ENCODE measurements at regions not wholly inside any gene's neighbourhood (a gene's known extent, or its start where the extent isn't known, plus 50 kb on each side); places are given as distances from the start of the nearest gene placed in this dataset.

- no peaks in the 10 kb centered on the region; the same call in 1 of the 2 replicates for H3K4me1 ChIP-seq
- Mint-ChIP-seq H3K4me3 (ENCODE audit: unreplicated experiment) (no peak overlapping the region), H3K36me3 (ENCODE audit: insufficient read depth, unreplicated experiment) (no peaks in the 10 kb centered on the region), H3K4me1 (ENCODE audit: low read depth, unreplicated experiment) (no peaks in the 10 kb centered on the region), H3K27me3 (ENCODE audit: insufficient read depth, unreplicated experiment) (no peaks in the 10 kb centered on the region), H3K9me3 (ENCODE audit: unreplicated experiment) (peaks cover 41% of the 10 kb centered on the region), H3K27ac (ENCODE audit: unreplicated experiment) (no peak overlapping the region)
- BruUV-seq (replicated peaks) = no TSS peak
- no peak overlapping the region for H3K4me3 ChIP-seq (ENCODE audit: low read depth, low read length)
- POLR2A ChIA-PET = no interaction called here
- intact Hi-C loops (cut with micrococcal nuclease; ENCODE audit: unreplicated experiment) = no loop called here
- no peaks in the 10 kb centered on the region for H3K27me3 ChIP-seq (replicated peaks; ENCODE audit: control insufficient read depth, insufficient read depth, low read length)
- CTCF ChIA-PET = no interaction called here
- TF ChIP-seq, protein P1, sequence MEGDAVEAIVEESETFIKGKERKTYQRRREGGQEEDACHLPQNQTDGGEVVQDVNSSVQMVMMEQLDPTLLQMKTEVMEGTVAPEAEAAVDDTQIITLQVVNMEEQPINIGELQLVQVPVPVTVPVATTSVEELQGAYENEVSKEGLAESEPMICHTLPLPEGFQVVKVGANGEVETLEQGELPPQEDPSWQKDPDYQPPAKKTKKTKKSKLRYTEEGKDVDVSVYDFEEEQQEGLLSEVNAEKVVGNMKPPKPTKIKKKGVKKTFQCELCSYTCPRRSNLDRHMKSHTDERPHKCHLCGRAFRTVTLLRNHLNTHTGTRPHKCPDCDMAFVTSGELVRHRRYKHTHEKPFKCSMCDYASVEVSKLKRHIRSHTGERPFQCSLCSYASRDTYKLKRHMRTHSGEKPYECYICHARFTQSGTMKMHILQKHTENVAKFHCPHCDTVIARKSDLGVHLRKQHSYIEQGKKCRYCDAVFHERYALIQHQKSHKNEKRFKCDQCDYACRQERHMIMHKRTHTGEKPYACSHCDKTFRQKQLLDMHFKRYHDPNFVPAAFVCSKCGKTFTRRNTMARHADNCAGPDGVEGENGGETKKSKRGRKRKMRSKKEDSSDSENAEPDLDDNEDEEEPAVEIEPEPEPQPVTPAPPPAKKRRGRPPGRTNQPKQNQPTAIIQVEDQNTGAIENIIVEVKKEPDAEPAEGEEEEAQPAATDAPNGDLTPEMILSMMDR (IDR thresholded peaks at IDR 0.05; ENCODE audit: insufficient read depth in 1 of 2, low read depth in 1 of 2, low read length in 1 of 2, severe bottlenecking in 1 of 2, unreplicated experiment in 1 of 2) = no peak
- DNase-seq = no peak
- H3K36me3 ChIP-seq (ENCODE audit: control insufficient read depth, insufficient read depth, low read length) = no peaks in the 10 kb centered on the region
- no peaks in the 10 kb centered on the region for H3K9me3 ChIP-seq
Measured at GRCh38 chr3:118740722-118741290, 293.8 kb downstream of the IGSF11 start.

DNA sequence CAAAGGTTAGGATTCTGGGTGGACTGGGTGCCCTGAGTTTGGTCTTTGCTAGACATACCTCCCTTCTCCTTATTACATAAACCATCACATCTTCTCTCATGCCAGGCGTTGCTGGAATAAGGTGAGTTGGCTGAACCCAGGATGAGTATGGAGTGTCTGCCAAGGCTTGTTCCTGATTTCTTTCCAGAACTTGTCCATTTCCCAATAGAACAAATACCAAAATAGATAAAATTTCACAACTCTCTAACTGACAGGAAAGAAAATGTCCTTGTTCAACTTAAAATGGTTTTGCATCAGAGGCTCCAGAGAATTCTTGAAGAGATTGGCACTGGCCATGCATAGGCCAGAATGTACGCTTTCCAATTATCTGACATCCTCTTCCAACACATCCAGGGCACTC is 291.9 kb downstream of the IGSF11 start:
- intact Hi-C loops (cut with micrococcal nuclease; ENCODE audit: unreplicated experiment) = no loop called here
- TF ChIP-seq, protein P1 (IDR thresholded peaks at IDR 0.05; ENCODE audit: insufficient read depth in 1 of 2, low read depth in 1 of 2, low read length in 1 of 2, severe bottlenecking in 1 of 2, unreplicated experiment in 1 of 2) = no peak
- H3K27ac Mint-ChIP-seq (ENCODE audit: unreplicated experiment) = no peak overlapping the region
- peaks cover 47% of the 10 kb centered on the region for H3K9me3 Mint-ChIP-seq (ENCODE audit: unreplicated experiment)
- DNase-seq = no peak
- ChIA-PET POLR2A (no interaction called here), CTCF (no interaction called here)
- no peaks in the 10 kb centered on the region for H3K36me3 ChIP-seq (ENCODE audit: control insufficient read depth, insufficient read depth, low read length)
- no peaks in the 10 kb centered on the region for H3K36me3 Mint-ChIP-seq (ENCODE audit: insufficient read depth, unreplicated experiment)
- H3K4me3 Mint-ChIP-seq (ENCODE audit: unreplicated experiment) = no peak overlapping the region
- H3K27me3 ChIP-seq (replicated peaks; ENCODE audit: control insufficient read depth, insufficient read depth, low read length) = no peaks in the 10 kb centered on the region
- no peaks in the 10 kb centered on the region for H3K9me3 ChIP-seq
- no TSS peak for BruUV-seq (replicated peaks)
- H3K4me1 Mint-ChIP-seq (ENCODE audit: low read depth, unreplicated experiment) = no peaks in the 10 kb centered on the region
- no peaks in the 10 kb centered on the region for H3K27me3 Mint-ChIP-seq (ENCODE audit: insufficient read depth, unreplicated experiment)
- no peak overlapping the region for H3K4me3 ChIP-seq (ENCODE audit: low read depth, low read length)
- H3K4me1 ChIP-seq = no peaks in the 10 kb centered on the region; the same call in 1 of the 2 replicates

- no peaks in the 10 kb centered on the region; the same call in 1 of the 2 replicates for H3K4me1 ChIP-seq
- H3K4me3 ChIP-seq (ENCODE audit: low read depth, low read length) = no peak overlapping the region
- no peaks in the 10 kb centered on the region for H3K36me3 ChIP-seq (ENCODE audit: control insufficient read depth, insufficient read depth, low read length)
- H3K9me3 Mint-ChIP-seq (ENCODE audit: unreplicated experiment) = peaks cover 59% of the 10 kb centered on the region
- intact Hi-C loops (cut with micrococcal nuclease; ENCODE audit: unreplicated experiment) = no loop called here
- TF ChIP-seq, protein P1 (IDR thresholded peaks at IDR 0.05; ENCODE audit: insufficient read depth in 1 of 2, low read depth in 1 of 2, low read length in 1 of 2, severe bottlenecking in 1 of 2, unreplicated experiment in 1 of 2) = no peak
- H3K27me3 ChIP-seq (replicated peaks; ENCODE audit: control insufficient read depth, insufficient read depth, low read length) = no peaks in the 10 kb centered on the region
- BruUV-seq (replicated peaks) = no TSS peak
- no peaks in the 10 kb centered on the region for H3K36me3 Mint-ChIP-seq (ENCODE audit: insufficient read depth, unreplicated experiment)
- CTCF ChIA-PET = no interaction called here
- no peak for DNase-seq
- H3K4me3 Mint-ChIP-seq (ENCODE audit: unreplicated experiment) = no peak overlapping the region
- no peaks in the 10 kb centered on the region for H3K9me3 ChIP-seq
- H3K27ac Mint-ChIP-seq (ENCODE audit: unreplicated experiment) = no peak overlapping the region
- POLR2A ChIA-PET = no interaction called here
- no peaks in the 10 kb centered on the region for H3K27me3 Mint-ChIP-seq (ENCODE audit: insufficient read depth, unreplicated experiment)
- no peaks in the 10 kb centered on the region for H3K4me1 Mint-ChIP-seq (ENCODE audit: low read depth, unreplicated experiment)
Measured at GRCh38 chr3:118744186-118744585, 290.5 kb downstream of the IGSF11 start.
